ENCODE measurements at regions not wholly inside any gene's neighbourhood (a gene's known extent, or its start where the extent isn't known, plus 50 kb on each side); places are given as distances from the start of the nearest gene placed in this dataset.
"Not testable (repeated sequence)": the region's sequence is repeated elsewhere in the genome, so short reads cannot be mapped to it uniquely, and the experiment has no call there.

- Mint-ChIP-seq H3K27ac (no peak overlapping the region), H3K4me1 (ENCODE audit: low read depth) (no peaks in the 10 kb centered on the region), H3K9me3 (peaks cover 22% of the 10 kb centered on the region), H3K4me3 (no peak overlapping the region), H3K27me3 (ENCODE audit: insufficient read depth) (no peaks in the 10 kb centered on the region), H3K36me3 (ENCODE audit: low read depth) (no peaks in the 10 kb centered on the region; the same call in 1 of the 2 replicates)
- DNase-seq: no peak
- no peak for TF ChIP-seq CTCF (IDR thresholded peaks at IDR 0.05)
These were observed 128.0 kb upstream of the PRKG2 start for GRCh38 chr4:81343046-81343445.

DNA sequence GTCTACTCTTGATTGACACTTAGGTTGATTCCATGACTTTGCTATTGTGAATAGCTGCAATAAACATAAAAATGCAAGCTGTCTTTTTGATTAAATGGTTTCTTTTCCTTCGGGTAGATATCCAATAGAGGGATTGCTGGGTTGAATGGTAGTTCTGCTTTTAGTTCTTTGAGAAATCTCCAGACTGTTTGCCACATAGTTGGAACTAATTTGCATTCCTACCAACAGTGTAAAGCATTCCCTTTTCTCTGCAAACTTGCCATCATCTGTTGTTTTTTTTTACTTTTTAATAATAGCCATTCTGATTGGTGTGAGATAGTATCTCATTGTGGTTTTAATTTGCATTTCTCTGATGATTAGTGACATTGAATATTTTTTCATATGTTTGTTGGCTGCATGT is 122.2 kb upstream of the PRKG2 start:
- H3K27me3 Mint-ChIP-seq (ENCODE audit: insufficient read depth): no peaks in the 10 kb centered on the region
- peaks cover 19% of the 10 kb centered on the region for H3K9me3 Mint-ChIP-seq
- no peak for DNase-seq
- no peak overlapping the region for H3K27ac Mint-ChIP-seq
- no peaks in the 10 kb centered on the region for H3K4me1 Mint-ChIP-seq (ENCODE audit: low read depth)
- TF ChIP-seq CTCF (IDR thresholded peaks at IDR 0.05): no peak
- H3K4me3 Mint-ChIP-seq: no peak overlapping the region
- no peaks in the 10 kb centered on the region for H3K36me3 Mint-ChIP-seq (ENCODE audit: low read depth)

DNA sequence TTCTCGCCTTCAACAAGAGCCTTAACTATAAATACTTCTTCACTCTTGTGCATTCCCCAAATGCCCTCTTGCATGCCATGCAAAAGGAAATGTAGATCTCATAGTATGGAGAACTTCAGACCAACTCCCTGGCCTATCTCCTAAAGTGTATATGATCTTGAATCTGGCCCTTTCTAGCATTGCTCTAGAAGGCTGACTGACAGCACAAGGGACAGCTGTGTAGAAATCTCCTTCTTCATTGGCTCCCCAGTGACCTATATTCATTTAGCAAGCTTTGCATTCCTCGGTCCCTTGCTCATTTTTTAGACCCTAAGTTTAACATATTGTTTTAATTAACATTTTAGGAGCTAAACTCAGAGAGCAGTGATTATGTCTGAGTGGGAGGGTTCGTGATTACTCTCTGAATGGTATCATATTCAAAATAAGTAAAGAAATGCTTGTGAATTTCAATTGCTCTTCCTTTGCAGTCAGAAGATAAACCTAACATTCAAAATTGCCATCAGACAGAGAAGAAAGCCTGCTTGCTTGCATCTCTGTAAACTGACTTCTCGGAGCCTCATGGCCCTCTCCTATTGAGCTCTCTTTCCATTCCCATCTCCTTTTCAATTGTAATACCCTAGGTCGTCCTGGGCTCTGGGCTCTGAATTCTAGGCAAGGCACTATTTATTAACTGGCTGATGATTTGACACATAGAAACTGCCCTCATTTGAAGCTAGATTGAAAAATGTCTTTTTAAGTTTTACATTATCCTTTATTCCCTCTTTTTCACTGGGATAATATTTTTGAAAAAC is 120.3 kb upstream of the PRKG2 start:
- Mint-ChIP-seq H3K27me3 (ENCODE audit: insufficient read depth) (no peaks in the 10 kb centered on the region), H3K9me3 (peaks cover 14% of the 10 kb centered on the region; the same call in 1 of the 2 replicates), H3K27ac (no peak overlapping the region), H3K36me3 (ENCODE audit: low read depth) (no peaks in the 10 kb centered on the region), H3K4me3 (no peak overlapping the region), H3K4me1 (ENCODE audit: low read depth) (no peaks in the 10 kb centered on the region)
- no peak for DNase-seq
- TF ChIP-seq CTCF (IDR thresholded peaks at IDR 0.05): no peak

- Mint-ChIP-seq H3K27me3 (ENCODE audit: insufficient read depth) (no peaks in the 10 kb centered on the region), H3K4me3 (no peak overlapping the region), H3K4me1 (ENCODE audit: low read depth) (no peaks in the 10 kb centered on the region), H3K27ac (no peak overlapping the region), H3K9me3 (peaks cover 17% of the 10 kb centered on the region), H3K36me3 (ENCODE audit: low read depth) (no peaks in the 10 kb centered on the region)
- DNase-seq: no peak
- no peak for TF ChIP-seq CTCF (IDR thresholded peaks at IDR 0.05)
These were observed 115.0 kb upstream of the PRKG2 start for GRCh38 chr4:81330018-81330417.

- no peak for TF ChIP-seq CTCF (IDR thresholded peaks at IDR 0.05)
- H3K4me1 Mint-ChIP-seq (ENCODE audit: low read depth): no peaks in the 10 kb centered on the region
- DNase-seq: no peak
- H3K9me3 Mint-ChIP-seq: peaks cover 31% of the 10 kb centered on the region
- no peaks in the 10 kb centered on the region for H3K27me3 Mint-ChIP-seq (ENCODE audit: insufficient read depth)
- H3K27ac Mint-ChIP-seq: no peak overlapping the region
- H3K4me3 Mint-ChIP-seq: no peak overlapping the region
- H3K36me3 Mint-ChIP-seq (ENCODE audit: low read depth): peaks cover 5% of the 10 kb centered on the region; the same call in 1 of the 2 replicates
These were observed 111.6 kb upstream of the PRKG2 start for GRCh38 chr4:81326581-81326980.

GRCh38 chr4:81324594-81324993 is 109.6 kb upstream of the PRKG2 start:
- not testable (repeated sequence) for DNase-seq; H3K27ac Mint-ChIP-seq; H3K4me1 Mint-ChIP-seq (ENCODE audit: low read depth); H3K27me3 Mint-ChIP-seq (ENCODE audit: insufficient read depth); H3K4me3 Mint-ChIP-seq; H3K36me3 Mint-ChIP-seq (ENCODE audit: low read depth)
- H3K9me3 Mint-ChIP-seq: peaks cover 38% of the 10 kb centered on the region
